SK-N-SH (cell line): ENCODE measurements at regions not wholly inside any gene's neighbourhood (a gene's known extent, or its start where the extent isn't known, plus 50 kb on each side); places are given as distances from the start of the nearest gene placed in this dataset.

Source experiments
- CTCF ChIA-PET: fragments of 300-600, 350-600 bp; formaldehyde crosslinking; extraction: SDS; loops from one replicate; lab custom pipeline; 2021; lab: Yijun Ruan, JAX
- POLR2A ChIA-PET: fragments of 350-600 bp; sonication (Branson Sonifier 250); formaldehyde crosslinking; extraction: SDS; loops from one replicate; lab custom pipeline; 2020; ENCODE audit warnings: antibody characterized with exemption, inconsistent platforms; lab: Yijun Ruan, JAX
- DNase-seq: peaks from one replicate; pipeline ENCODE4 v3.0.0; 2012
- H2AFZ ChIP-seq: fragments of 200-600 bp; sonication (generic); 2 replicates; pipeline ENCODE4 v1.8.1; 2016; ENCODE audit warnings: antibody characterized with exemption, mild to moderate bottlenecking, low read depth
- H3F3A ChIP-seq: fragments of 200-600 bp; sonication (generic); replicated peaks from 2 replicates; pipeline ENCODE3; 2016; ENCODE audit warnings: antibody characterized with exemption, mild to moderate bottlenecking; ENCODE audit not compliant: insufficient read depth
- H3K27ac ChIP-seq, 2 experiments: fragments of 200-500 bp in 1 of 2; fragments of 200-600 bp in 1 of 2; sonication (Bioruptor generic) in 1 of 2; sonication (generic), shearing (Covaris generic) in 1 of 2; 2 replicates each; pipeline versions ENCODE4 v1.5.1 to v1.6.1; 2014 to 2016; ENCODE audit warnings: low read depth in 2 of 2, inconsistent platforms in 1 of 2, low read length in 1 of 2, mild to moderate bottlenecking in 1 of 2, mixed read lengths in 1 of 2
- H3K27me3 ChIP-seq: fragments of 200-600 bp; sonication (generic), shearing (Covaris generic); 2 replicates; pipeline ENCODE4 v1.6.1; 2016; ENCODE audit warnings: mixed run types; ENCODE audit not compliant: insufficient read depth
- H3K36me3 ChIP-seq, 2 experiments: fragments of 200-500 bp in 1 of 2; fragments of 200-600 bp in 1 of 2; sonication (Bioruptor generic) in 1 of 2; sonication (generic) in 1 of 2; replicated peaks in 1 of 2; 2 replicates each; pipeline versions ENCODE3 to v1.5.1; 2014 to 2016; ENCODE audit warnings: low read length in 1 of 2, mild to moderate bottlenecking in 1 of 2; ENCODE audit not compliant: insufficient read depth in 2 of 2, control insufficient read depth in 1 of 2
- H3K4me1 ChIP-seq, 2 experiments: fragments of 200-500 bp in 1 of 2; fragments of 200-600 bp in 1 of 2; sonication (Bioruptor generic) in 1 of 2; sonication (generic), shearing (Covaris generic) in 1 of 2; 2 replicates each; pipeline versions ENCODE4 v1.5.1 to v1.6.1; 2014 to 2016; ENCODE audit warnings: low read depth in 1 of 2, low read length in 1 of 2, mixed run types in 1 of 2; ENCODE audit not compliant: insufficient read depth in 2 of 2, control insufficient read depth in 1 of 2
- H3K4me2 ChIP-seq: fragments of 200-600 bp; sonication (generic), shearing (Covaris generic); 2 replicates; pipeline ENCODE4 v1.6.1; 2017; ENCODE audit warnings: mixed run types
- H3K4me3 ChIP-seq, 2 experiments: fragments of 200-500 bp in 1 of 2; fragments of 200-600 bp in 1 of 2; sonication (Bioruptor generic) in 1 of 2; sonication (generic), shearing (Covaris generic) in 1 of 2; 2 replicates each; pipeline versions ENCODE4 v1.5.1 to v1.8.1; 2014 to 2016; ENCODE audit warnings: low read depth in 2 of 2, inconsistent platforms in 1 of 2, low read length in 1 of 2, mild to moderate bottlenecking in 1 of 2, mixed read lengths in 1 of 2, moderate library complexity in 1 of 2
- H3K79me2 ChIP-seq: fragments of 200-600 bp; sonication (generic); 2 replicates; pipeline ENCODE4 v1.8.1; 2017; ENCODE audit warnings: mild to moderate bottlenecking; ENCODE audit not compliant: insufficient read depth
- H3K9ac ChIP-seq: fragments of 200-600 bp; sonication (generic); 2 replicates; pipeline ENCODE4 v1.6.1; 2017; ENCODE audit warnings: mixed run types
- H3K9me2 ChIP-seq: fragments of 200-600 bp; sonication (generic); 2 replicates; pipeline ENCODE4 v1.6.1; 2017; ENCODE audit warnings: mixed run types
- H3K9me3 ChIP-seq: fragments of 200-600 bp; sonication (generic); 2 replicates; pipeline ENCODE4 v1.6.1; 2017; ENCODE audit warnings: mixed run types, mild to moderate bottlenecking, moderate library complexity
- H4K20me1 ChIP-seq: fragments of 200-600 bp; sonication (generic); 2 replicates; pipeline ENCODE4 v1.6.1; 2017; ENCODE audit warnings: mild to moderate bottlenecking, mixed run types; ENCODE audit not compliant: insufficient read depth
- CHD2 ChIP-seq: fragments of 150-350 bp; IDR thresholded peaks from 2 replicates; pipeline ENCODE4 v1.6.1; 2018; ENCODE audit warnings: low read length; ENCODE audit not compliant: partially characterized antibody
- EP300 ChIP-seq, 2 experiments: IDR thresholded peaks; 2 replicates each; pipeline versions ENCODE4 v1.4.0 to v1.6.1; 2012; ENCODE audit warnings: borderline replicate concordance in 1 of 2, low read depth in 1 of 2, low read length in 1 of 2
- EZH2phosphoT487 ChIP-seq: fragments of 200-600 bp; sonication (generic); IDR thresholded peaks from 2 replicates; pipeline ENCODE4 v1.6.1; 2017; ENCODE audit warnings: low read depth, mixed run types, mild to moderate bottlenecking, antibody characterized with exemption, moderate library complexity, borderline replicate concordance
- FOSL2 ChIP-seq: IDR thresholded peaks from 2 replicates; pipeline ENCODE4 v1.4.0; 2012; ENCODE audit warnings: low read depth, mild to moderate bottlenecking, moderate library complexity, borderline replicate concordance
- FOXJ3 ChIP-seq: sonication (generic); formaldehyde crosslinking; IDR thresholded peaks from 2 replicates; pipeline ENCODE4 v1.5.1; 2020; ENCODE audit warnings: mild to moderate bottlenecking, missing genetic modification reagents
- FOXM1 ChIP-seq: IDR thresholded peaks from 2 replicates; pipeline ENCODE4 v1.4.0; 2012; ENCODE audit warnings: low read depth, mild to moderate bottlenecking
- GABPA ChIP-seq: IDR thresholded peaks from 2 replicates; pipeline ENCODE4 v1.4.0; 2012; ENCODE audit warnings: low read depth, mild to moderate bottlenecking
- GATA2 ChIP-seq: sonication (generic); formaldehyde crosslinking; IDR thresholded peaks from 2 replicates; pipeline ENCODE4 v1.5.0; 2020; ENCODE audit warnings: mild to moderate bottlenecking, missing genetic modification reagents
- IRF3 ChIP-seq: fragments of 150-350 bp; IDR thresholded peaks from 2 replicates; pipeline ENCODE4 v1.6.1; 2016; ENCODE audit warnings: mild to moderate bottlenecking, low read depth, low read length
- NFIC ChIP-seq: IDR thresholded peaks from 2 replicates; pipeline ENCODE4 v1.4.0; 2012; ENCODE audit warnings: borderline replicate concordance
- POLR2AphosphoS5 ChIP-seq: IDR thresholded peaks from 2 replicates; pipeline ENCODE4 v1.6.1; 2012; ENCODE audit warnings: low read depth, low read length
- RCOR1 ChIP-seq: fragments of 150-350 bp; IDR thresholded peaks from 2 replicates; pipeline ENCODE4 v1.6.1; 2017; ENCODE audit warnings: antibody characterized with exemption, low read length
- RFX5 ChIP-seq: IDR thresholded peaks from 2 replicates; pipeline ENCODE4 v1.6.1; 2012; ENCODE audit warnings: mild to moderate bottlenecking, improper control_type of control experiment, low read length
- RXRA ChIP-seq: IDR thresholded peaks from 2 replicates; pipeline ENCODE4 v1.4.0; 2012; ENCODE audit warnings: low read depth, mild to moderate bottlenecking, borderline replicate concordance
- SMC3 ChIP-seq: IDR thresholded peaks from 2 replicates; pipeline ENCODE4 v1.6.1; 2012; ENCODE audit warnings: low read depth, low read length, improper control_type of control experiment
- TAF1 ChIP-seq: IDR thresholded peaks from 2 replicates; pipeline ENCODE4 v1.6.1; 2012; ENCODE audit warnings: low read depth, mild to moderate bottlenecking, low read length, moderate library complexity, borderline replicate concordance
- ZBTB33 ChIP-seq: IDR thresholded peaks from 2 replicates; pipeline ENCODE4 v1.4.0; 2012; ENCODE audit warnings: low read depth, borderline replicate concordance
- WGBS: methylation state at CpG from one replicate; pipeline ENCODE4 v1.1.6; 2017; ENCODE audit warnings: low lambda C conversion rate; 5-methylcytosine and 5-hydroxymethylcytosine counted together
- TF ChIP-seq, protein P1 (sequence below): IDR thresholded peaks from 2 replicates; pipeline ENCODE4 v1.6.1; 2012; ENCODE audit warnings: mild to moderate bottlenecking, low read depth, low read length, moderate library complexity
- TF ChIP-seq, protein P2 (sequence below): fragments of 150-350 bp; IDR thresholded peaks from 2 replicates; pipeline ENCODE4 v1.6.1; 2017; ENCODE audit warnings: antibody characterized with exemption, low read length, low read depth, borderline replicate concordance
- TF ChIP-seq, protein P3 (sequence below): IDR thresholded peaks from 2 replicates; pipeline ENCODE4 v1.4.0; 2012; ENCODE audit warnings: low read depth

DNA sequence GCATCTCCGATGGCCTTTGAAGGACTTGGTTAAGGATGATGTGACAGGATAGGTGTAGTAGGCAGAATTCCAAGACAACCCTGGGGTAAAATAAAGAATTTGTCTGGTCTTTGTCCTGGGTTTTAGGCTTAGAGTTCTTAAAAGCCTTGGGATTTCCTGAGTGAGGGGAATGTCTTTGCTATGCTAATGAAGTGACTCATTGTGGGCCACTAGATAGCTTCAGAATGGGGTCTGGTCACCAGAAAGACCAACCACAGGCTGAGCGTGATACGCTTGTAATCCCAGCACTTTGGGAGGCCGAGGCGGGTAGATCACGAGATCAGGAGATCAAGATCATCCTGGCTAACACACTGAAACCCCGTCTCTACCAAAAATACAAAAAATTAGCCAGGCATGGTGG lies 182.8 kb upstream of the TOX3 start:
- DNase-seq, result no peak
- no peak overlapping the region for H3K4me3 ChIP-seq
- no peak overlapping the region for H3K27ac ChIP-seq
- 6% methylated on average over 7 of the region's 7 CpGs for WGBS
- no peak overlapping the region for H2AFZ ChIP-seq
- TF ChIP-seq CHD2 (no peak), TAF1 (no peak), POLR2AphosphoS5 (no peak), SMC3 (no peak), EZH2phosphoT487 (no peak), GABPA (no peak)
- no peaks in the 10 kb centered on the region for H3K79me2 ChIP-seq
- no peaks in the 10 kb centered on the region for H3F3A ChIP-seq
- no peak overlapping the region for H3K9ac ChIP-seq
- H3K27me3 ChIP-seq, result no peaks in the 10 kb centered on the region
- ChIA-PET CTCF (no interaction called here), POLR2A (no interaction called here)
- H3K4me1 ChIP-seq, result no peaks in the 10 kb centered on the region
- H3K9me2 ChIP-seq, result no peaks in the 10 kb centered on the region
- no peaks in the 10 kb centered on the region for H3K36me3 ChIP-seq
- H4K20me1 ChIP-seq, result no peaks in the 10 kb centered on the region
- no peaks in the 10 kb centered on the region for H3K9me3 ChIP-seq
- no peak overlapping the region for H3K4me2 ChIP-seq

- no peaks in the 10 kb centered on the region for H3K79me2 ChIP-seq
- WGBS, result 9% methylated on average over 4 of the region's 4 CpGs
- H2AFZ ChIP-seq, result no peak overlapping the region
- H3K27me3 ChIP-seq, result no peaks in the 10 kb centered on the region
- DNase-seq, result no peak
- ChIA-PET POLR2A (no interaction called here), CTCF (no interaction called here)
- no peaks in the 10 kb centered on the region for H3F3A ChIP-seq
- H3K4me2 ChIP-seq, result no peak overlapping the region
- H3K9me2 ChIP-seq, result no peaks in the 10 kb centered on the region
- no peak overlapping the region for H3K4me3 ChIP-seq
- no peaks in the 10 kb centered on the region for H3K4me1 ChIP-seq
- TF ChIP-seq, protein P1, sequence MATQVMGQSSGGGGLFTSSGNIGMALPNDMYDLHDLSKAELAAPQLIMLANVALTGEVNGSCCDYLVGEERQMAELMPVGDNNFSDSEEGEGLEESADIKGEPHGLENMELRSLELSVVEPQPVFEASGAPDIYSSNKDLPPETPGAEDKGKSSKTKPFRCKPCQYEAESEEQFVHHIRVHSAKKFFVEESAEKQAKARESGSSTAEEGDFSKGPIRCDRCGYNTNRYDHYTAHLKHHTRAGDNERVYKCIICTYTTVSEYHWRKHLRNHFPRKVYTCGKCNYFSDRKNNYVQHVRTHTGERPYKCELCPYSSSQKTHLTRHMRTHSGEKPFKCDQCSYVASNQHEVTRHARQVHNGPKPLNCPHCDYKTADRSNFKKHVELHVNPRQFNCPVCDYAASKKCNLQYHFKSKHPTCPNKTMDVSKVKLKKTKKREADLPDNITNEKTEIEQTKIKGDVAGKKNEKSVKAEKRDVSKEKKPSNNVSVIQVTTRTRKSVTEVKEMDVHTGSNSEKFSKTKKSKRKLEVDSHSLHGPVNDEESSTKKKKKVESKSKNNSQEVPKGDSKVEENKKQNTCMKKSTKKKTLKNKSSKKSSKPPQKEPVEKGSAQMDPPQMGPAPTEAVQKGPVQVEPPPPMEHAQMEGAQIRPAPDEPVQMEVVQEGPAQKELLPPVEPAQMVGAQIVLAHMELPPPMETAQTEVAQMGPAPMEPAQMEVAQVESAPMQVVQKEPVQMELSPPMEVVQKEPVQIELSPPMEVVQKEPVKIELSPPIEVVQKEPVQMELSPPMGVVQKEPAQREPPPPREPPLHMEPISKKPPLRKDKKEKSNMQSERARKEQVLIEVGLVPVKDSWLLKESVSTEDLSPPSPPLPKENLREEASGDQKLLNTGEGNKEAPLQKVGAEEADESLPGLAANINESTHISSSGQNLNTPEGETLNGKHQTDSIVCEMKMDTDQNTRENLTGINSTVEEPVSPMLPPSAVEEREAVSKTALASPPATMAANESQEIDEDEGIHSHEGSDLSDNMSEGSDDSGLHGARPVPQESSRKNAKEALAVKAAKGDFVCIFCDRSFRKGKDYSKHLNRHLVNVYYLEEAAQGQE, result no peak
- TF ChIP-seq FOSL2, result no peak
- TF ChIP-seq SMC3, result no peak
- TF ChIP-seq FOXM1, result no peak
- TF ChIP-seq TAF1, result no peak
- no peak for TF ChIP-seq RXRA
- TF ChIP-seq NFIC, result no peak
- TF ChIP-seq RCOR1, result no peak
- TF ChIP-seq, protein P2, sequence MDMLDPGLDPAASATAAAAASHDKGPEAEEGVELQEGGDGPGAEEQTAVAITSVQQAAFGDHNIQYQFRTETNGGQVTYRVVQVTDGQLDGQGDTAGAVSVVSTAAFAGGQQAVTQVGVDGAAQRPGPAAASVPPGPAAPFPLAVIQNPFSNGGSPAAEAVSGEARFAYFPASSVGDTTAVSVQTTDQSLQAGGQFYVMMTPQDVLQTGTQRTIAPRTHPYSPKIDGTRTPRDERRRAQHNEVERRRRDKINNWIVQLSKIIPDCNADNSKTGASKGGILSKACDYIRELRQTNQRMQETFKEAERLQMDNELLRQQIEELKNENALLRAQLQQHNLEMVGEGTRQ, result no peak
- TF ChIP-seq IRF3, result no peak
- no peak for TF ChIP-seq RFX5
- TF ChIP-seq EP300 (IDR thresholded peaks at IDR 0.05; ENCODE audit: borderline replicate concordance in 1 of 2, low read depth in 1 of 2, low read length in 1 of 2), result no peak
- TF ChIP-seq ZBTB33, result no peak
- TF ChIP-seq GATA2, result no peak
- TF ChIP-seq, protein P3, sequence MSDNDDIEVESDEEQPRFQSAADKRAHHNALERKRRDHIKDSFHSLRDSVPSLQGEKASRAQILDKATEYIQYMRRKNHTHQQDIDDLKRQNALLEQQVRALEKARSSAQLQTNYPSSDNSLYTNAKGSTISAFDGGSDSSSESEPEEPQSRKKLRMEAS, result no peak
- no peak for TF ChIP-seq FOXJ3 (CRISPR knock-in tag)
- H3K9me3 ChIP-seq, result no peaks in the 10 kb centered on the region
- H3K9ac ChIP-seq, result no peak overlapping the region
- H4K20me1 ChIP-seq, result no peaks in the 10 kb centered on the region
- H3K36me3 ChIP-seq, result no peaks in the 10 kb centered on the region
- H3K27ac ChIP-seq, result no peak overlapping the region
Measured at GRCh38 chr16:52727849-52728248, 180.9 kb upstream of the TOX3 start.
